ENCODE measurements at regions not wholly inside any gene's neighbourhood (a gene's known extent, or its start where the extent isn't known, plus 50 kb on each side); places are given as distances from the start of the nearest gene placed in this dataset.

GRCh38 chr9:118008246-118008645 is 304.0 kb downstream of the TLR4 start:
- Histone ChIP-seq H3K4me3 (ENCODE audit: low read length) (no peak overlapping the region), H3K9ac (ENCODE audit: low read length) (no peak overlapping the region), H3K9me3 (ENCODE audit: control insufficient read depth, low read length) (no peaks in the 10 kb centered on the region), H3K36me3 (ENCODE audit: control insufficient read depth, insufficient read depth, low read length) (no peaks in the 10 kb centered on the region), H3K27me3 (ENCODE audit: control insufficient read depth, insufficient read depth, low read length) (no peaks in the 10 kb centered on the region), H3K4me1 (ENCODE audit: control insufficient read depth, insufficient read depth, low read length) (no peaks in the 10 kb centered on the region)

- H3K4me3 ChIP-seq (ENCODE audit: low read length): no peak overlapping the region
- no peaks in the 10 kb centered on the region for H3K9me3 ChIP-seq (ENCODE audit: control insufficient read depth, low read length)
- no peaks in the 10 kb centered on the region for H3K4me1 ChIP-seq (ENCODE audit: control insufficient read depth, insufficient read depth, low read length)
- H3K36me3 ChIP-seq (ENCODE audit: control insufficient read depth, insufficient read depth, low read length): no peaks in the 10 kb centered on the region
- no peaks in the 10 kb centered on the region for H3K27me3 ChIP-seq (ENCODE audit: control insufficient read depth, insufficient read depth, low read length)
- no peak overlapping the region for H3K9ac ChIP-seq (ENCODE audit: low read length)
Observed at GRCh38 chr9:118009614-118010013, 305.4 kb downstream of the TLR4 start.

GRCh38 chr9:118017607-118018122 is 313.5 kb downstream of the TLR4 start:
- Histone ChIP-seq H3K9me3 (ENCODE audit: control insufficient read depth, low read length) (no peaks in the 10 kb centered on the region), H3K27me3 (ENCODE audit: control insufficient read depth, insufficient read depth, low read length) (no peaks in the 10 kb centered on the region), H3K9ac (ENCODE audit: low read length) (no peak overlapping the region), H3K36me3 (ENCODE audit: control insufficient read depth, insufficient read depth, low read length) (no peaks in the 10 kb centered on the region), H3K4me3 (ENCODE audit: low read length) (no peak overlapping the region), H3K4me1 (ENCODE audit: control insufficient read depth, insufficient read depth, low read length) (no peaks in the 10 kb centered on the region)

- no peak overlapping the region for H3K9ac ChIP-seq (ENCODE audit: low read length)
- H3K27me3 ChIP-seq (ENCODE audit: control insufficient read depth, insufficient read depth, low read length): no peaks in the 10 kb centered on the region
- no peaks in the 10 kb centered on the region for H3K4me1 ChIP-seq (ENCODE audit: control insufficient read depth, insufficient read depth, low read length)
- no peaks in the 10 kb centered on the region for H3K36me3 ChIP-seq (ENCODE audit: control insufficient read depth, insufficient read depth, low read length)
- H3K9me3 ChIP-seq (ENCODE audit: control insufficient read depth, low read length): no peaks in the 10 kb centered on the region
- H3K4me3 ChIP-seq (ENCODE audit: low read length): no peak overlapping the region
Observed at GRCh38 chr9:118023644-118024043, 319.4 kb downstream of the TLR4 start.

GRCh38 chr9:118028225-118028624 is 324.0 kb downstream of the TLR4 start:
- Histone ChIP-seq H3K4me1 (ENCODE audit: control insufficient read depth, insufficient read depth, low read length) (no peaks in the 10 kb centered on the region), H3K9me3 (ENCODE audit: control insufficient read depth, low read length) (no peaks in the 10 kb centered on the region), H3K27me3 (ENCODE audit: control insufficient read depth, insufficient read depth, low read length) (no peaks in the 10 kb centered on the region), H3K36me3 (ENCODE audit: control insufficient read depth, insufficient read depth, low read length) (no peaks in the 10 kb centered on the region), H3K9ac (ENCODE audit: low read length) (no peak overlapping the region), H3K4me3 (ENCODE audit: low read length) (no peak overlapping the region)

- no peak overlapping the region for H3K9ac ChIP-seq (ENCODE audit: low read length)
- H3K4me1 ChIP-seq (ENCODE audit: control insufficient read depth, insufficient read depth, low read length): no peaks in the 10 kb centered on the region
- no peaks in the 10 kb centered on the region for H3K36me3 ChIP-seq (ENCODE audit: control insufficient read depth, insufficient read depth, low read length)
- H3K4me3 ChIP-seq (ENCODE audit: low read length): no peak overlapping the region
- no peaks in the 10 kb centered on the region for H3K27me3 ChIP-seq (ENCODE audit: control insufficient read depth, insufficient read depth, low read length)
- no peaks in the 10 kb centered on the region for H3K9me3 ChIP-seq (ENCODE audit: control insufficient read depth, low read length)
Observed at GRCh38 chr9:118029425-118029824, 325.2 kb downstream of the TLR4 start.

GRCh38 chr9:118034701-118035100 is 330.5 kb downstream of the TLR4 start:
- Histone ChIP-seq H3K4me1 (ENCODE audit: control insufficient read depth, insufficient read depth, low read length) (no peaks in the 10 kb centered on the region), H3K9me3 (ENCODE audit: control insufficient read depth, low read length) (no peaks in the 10 kb centered on the region), H3K9ac (ENCODE audit: low read length) (no peak overlapping the region), H3K4me3 (ENCODE audit: low read length) (no peak overlapping the region), H3K27me3 (ENCODE audit: control insufficient read depth, insufficient read depth, low read length) (no peaks in the 10 kb centered on the region), H3K36me3 (ENCODE audit: control insufficient read depth, insufficient read depth, low read length) (no peaks in the 10 kb centered on the region)

GRCh38 chr9:118038713-118039112 is 334.5 kb downstream of the TLR4 start:
- Histone ChIP-seq H3K4me1 (ENCODE audit: control insufficient read depth, insufficient read depth, low read length) (no peaks in the 10 kb centered on the region), H3K9me3 (ENCODE audit: control insufficient read depth, low read length) (no peaks in the 10 kb centered on the region), H3K27me3 (ENCODE audit: control insufficient read depth, insufficient read depth, low read length) (no peaks in the 10 kb centered on the region), H3K36me3 (ENCODE audit: control insufficient read depth, insufficient read depth, low read length) (no peaks in the 10 kb centered on the region), H3K9ac (ENCODE audit: low read length) (no peak overlapping the region), H3K4me3 (ENCODE audit: low read length) (no peak overlapping the region)

- H3K36me3 ChIP-seq (ENCODE audit: control insufficient read depth, insufficient read depth, low read length): no peaks in the 10 kb centered on the region
- no peaks in the 10 kb centered on the region for H3K27me3 ChIP-seq (ENCODE audit: control insufficient read depth, insufficient read depth, low read length)
- no peaks in the 10 kb centered on the region for H3K4me1 ChIP-seq (ENCODE audit: control insufficient read depth, insufficient read depth, low read length)
- no peak overlapping the region for H3K4me3 ChIP-seq (ENCODE audit: low read length)
- no peaks in the 10 kb centered on the region for H3K9me3 ChIP-seq (ENCODE audit: control insufficient read depth, low read length)
- H3K9ac ChIP-seq (ENCODE audit: low read length): no peak overlapping the region
Observed at GRCh38 chr9:118058227-118058626, 354.0 kb downstream of the TLR4 start.

GRCh38 chr9:118059484-118060278 is 355.5 kb downstream of the TLR4 start:
- H3K36me3 ChIP-seq (ENCODE audit: control insufficient read depth, insufficient read depth, low read length): no peaks in the 10 kb centered on the region
- no peaks in the 10 kb centered on the region for H3K27me3 ChIP-seq (ENCODE audit: control insufficient read depth, insufficient read depth, low read length)
- no peaks in the 10 kb centered on the region for H3K4me1 ChIP-seq (ENCODE audit: control insufficient read depth, insufficient read depth, low read length)
- no peak overlapping the region for H3K9ac ChIP-seq (ENCODE audit: low read length)
- no peaks in the 10 kb centered on the region for H3K9me3 ChIP-seq (ENCODE audit: control insufficient read depth, low read length)
- no peak overlapping the region for H3K4me3 ChIP-seq (ENCODE audit: low read length)

- no peak overlapping the region for H3K9ac ChIP-seq (ENCODE audit: low read length)
- no peaks in the 10 kb centered on the region for H3K4me1 ChIP-seq (ENCODE audit: control insufficient read depth, insufficient read depth, low read length)
- no peaks in the 10 kb centered on the region for H3K36me3 ChIP-seq (ENCODE audit: control insufficient read depth, insufficient read depth, low read length)
- no peaks in the 10 kb centered on the region for H3K9me3 ChIP-seq (ENCODE audit: control insufficient read depth, low read length)
- H3K27me3 ChIP-seq (ENCODE audit: control insufficient read depth, insufficient read depth, low read length): no peaks in the 10 kb centered on the region
- H3K4me3 ChIP-seq (ENCODE audit: low read length): no peak overlapping the region
Observed at GRCh38 chr9:118083161-118083560, 379.0 kb downstream of the TLR4 start.

GRCh38 chr9:118088090-118088489 is 383.9 kb downstream of the TLR4 start:
- Histone ChIP-seq H3K4me1 (ENCODE audit: control insufficient read depth, insufficient read depth, low read length) (no peaks in the 10 kb centered on the region), H3K27me3 (ENCODE audit: control insufficient read depth, insufficient read depth, low read length) (no peaks in the 10 kb centered on the region), H3K9me3 (ENCODE audit: control insufficient read depth, low read length) (no peaks in the 10 kb centered on the region), H3K4me3 (ENCODE audit: low read length) (no peak overlapping the region), H3K9ac (ENCODE audit: low read length) (no peak overlapping the region), H3K36me3 (ENCODE audit: control insufficient read depth, insufficient read depth, low read length) (no peaks in the 10 kb centered on the region)

Data from mucosa of stomach (tissue), 1 donor.